HL-60/S4 treated with phorbol 12-myristate 13-acetate at 8.2 ng/mL for 4 days and 3 days (cell line): ENCODE measurements at regions not wholly inside any gene's neighbourhood (a gene's known extent, or its start where the extent isn't known, plus 50 kb on each side); places are given as distances from the start of the nearest gene placed in this dataset.
"Not testable (repeated sequence)": the region's sequence is repeated elsewhere in the genome, so short reads cannot be mapped to it uniquely, and the experiment has no call there.

Experiments
- in situ Hi-C: fragments of 300-500 bp; cut with MboI; formaldehyde crosslinking; loops from 2 replicates; pipeline ENCODE4 v1.15.0; 2022; ENCODE audit warnings: low sequenced_read_pairs

DNA sequence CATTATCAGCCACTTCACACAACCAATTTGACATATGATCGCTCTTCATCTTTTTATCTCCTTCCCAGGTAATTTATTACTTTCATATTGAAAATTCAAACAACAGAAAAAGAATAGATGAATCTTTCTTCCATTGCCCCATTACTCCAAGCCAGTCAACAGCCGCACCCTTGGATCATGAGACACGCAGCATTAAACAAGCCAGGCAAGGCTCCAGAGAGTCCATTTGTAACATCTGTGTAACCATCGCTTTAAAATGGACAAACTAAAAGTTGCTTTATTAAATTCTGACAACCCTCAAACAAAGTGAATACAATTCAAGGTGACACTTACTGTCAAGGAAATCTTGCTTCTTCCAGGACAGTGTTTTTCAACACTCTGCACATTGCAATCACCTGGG lies 200.3 kb downstream of the EPM2A start:
- in situ Hi-C loops = no loop called here

DNA sequence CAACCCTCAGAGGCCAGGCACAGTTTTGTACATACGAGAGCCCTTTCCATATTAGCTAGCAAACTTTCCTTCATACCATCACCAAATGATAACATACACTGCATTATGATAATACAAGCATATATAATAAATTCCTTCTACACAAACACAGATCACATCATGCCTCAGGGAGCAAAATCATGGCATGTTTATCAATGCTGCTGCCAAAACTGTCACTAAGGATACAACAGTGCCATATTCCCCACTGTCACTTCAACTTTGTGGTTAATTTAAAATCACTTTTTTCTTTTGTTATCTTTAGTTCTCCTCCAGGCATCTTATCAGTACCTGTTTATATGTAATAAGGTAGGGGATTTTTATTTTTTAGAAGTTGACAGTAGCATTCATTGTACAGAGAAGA lies 196.3 kb downstream of the EPM2A start:
- in situ Hi-C loops = no loop called here

- in situ Hi-C loops = no loop called here
Measured at GRCh38 chr6:145539831-145540230, 195.5 kb downstream of the EPM2A start.

GRCh38 chr6:145540741-145541140 lies 194.6 kb downstream of the EPM2A start:
- in situ Hi-C loops = no loop called here

GRCh38 chr6:145544041-145544440 lies 191.3 kb downstream of the EPM2A start:
- in situ Hi-C loops = no loop called here

DNA sequence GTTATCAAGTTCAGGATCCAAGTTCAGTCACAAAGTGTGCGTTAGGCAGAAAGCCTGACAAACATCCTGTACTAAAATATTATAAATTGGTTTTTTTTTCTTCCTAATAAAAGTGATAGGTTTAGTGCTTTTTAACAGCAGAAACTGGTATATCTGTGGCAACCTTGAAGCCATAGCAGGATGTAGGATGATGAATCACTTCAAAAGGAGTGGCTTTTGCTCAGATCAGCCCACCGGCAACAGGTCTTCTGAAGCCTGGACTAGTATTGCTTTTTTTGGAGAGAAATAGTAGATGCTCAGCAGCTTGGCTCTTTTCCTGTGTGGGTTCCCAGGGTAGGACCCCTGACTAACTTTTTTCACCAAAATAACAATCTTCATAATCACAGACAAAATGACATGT lies 190.8 kb downstream of the EPM2A start:
- in situ Hi-C loops = no loop called here

DNA sequence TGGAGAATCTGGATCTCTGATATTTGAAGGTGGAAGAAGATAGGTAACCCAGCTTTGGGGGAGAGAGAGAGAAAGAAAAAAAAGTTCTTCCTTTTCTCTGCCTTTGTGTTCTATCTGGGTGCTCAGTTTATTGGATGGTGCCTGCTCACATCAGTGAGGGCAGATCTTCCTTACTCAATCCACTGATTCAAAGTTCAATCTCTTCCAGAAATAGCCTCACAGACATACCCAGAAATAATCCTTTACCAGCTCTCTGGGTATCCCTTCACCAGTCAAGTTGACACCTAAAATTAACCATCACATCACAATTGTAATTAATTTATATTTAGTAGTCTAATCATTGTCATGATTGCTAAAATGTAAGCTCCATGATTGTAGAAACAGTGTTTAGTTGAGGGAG lies 189.1 kb downstream of the EPM2A start:
- in situ Hi-C loops = no loop called here

DNA sequence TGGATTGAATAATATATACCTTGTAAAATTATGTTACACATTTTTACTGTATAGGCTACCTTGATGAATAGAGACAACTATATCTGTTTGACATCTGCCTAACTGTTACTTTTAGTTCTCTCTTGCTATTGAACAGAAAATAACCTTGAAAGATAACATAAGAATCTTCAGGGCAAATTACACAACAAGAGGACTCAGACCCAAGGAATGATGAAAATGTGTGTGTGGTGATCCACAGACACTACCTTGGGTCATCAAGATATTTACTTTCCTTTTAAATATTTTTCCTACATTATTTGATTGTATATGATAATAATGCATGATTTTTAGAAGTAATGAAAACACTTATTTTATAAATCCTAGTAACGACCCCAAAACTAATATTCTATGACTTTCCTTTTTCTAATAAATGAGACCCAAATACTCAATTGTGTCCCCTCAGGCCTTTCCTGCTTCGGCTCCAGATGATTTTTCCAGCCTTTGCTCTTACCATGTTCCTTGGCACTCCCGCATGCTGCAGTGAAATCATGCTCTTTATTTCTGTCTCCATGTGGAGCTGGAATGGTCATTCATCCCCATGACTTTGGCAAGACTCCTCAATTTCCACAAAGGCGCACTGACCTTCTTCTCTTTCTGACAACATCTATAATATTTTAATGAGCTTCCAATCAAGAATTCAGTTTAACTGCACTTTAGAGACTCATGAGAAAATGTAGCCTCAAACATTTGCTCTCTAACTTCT lies 187.6 kb downstream of the EPM2A start:
- in situ Hi-C loops = no loop called here

GRCh38 chr6:145548933-145549648 lies 186.2 kb downstream of the EPM2A start:
- in situ Hi-C loops = no loop called here

DNA sequence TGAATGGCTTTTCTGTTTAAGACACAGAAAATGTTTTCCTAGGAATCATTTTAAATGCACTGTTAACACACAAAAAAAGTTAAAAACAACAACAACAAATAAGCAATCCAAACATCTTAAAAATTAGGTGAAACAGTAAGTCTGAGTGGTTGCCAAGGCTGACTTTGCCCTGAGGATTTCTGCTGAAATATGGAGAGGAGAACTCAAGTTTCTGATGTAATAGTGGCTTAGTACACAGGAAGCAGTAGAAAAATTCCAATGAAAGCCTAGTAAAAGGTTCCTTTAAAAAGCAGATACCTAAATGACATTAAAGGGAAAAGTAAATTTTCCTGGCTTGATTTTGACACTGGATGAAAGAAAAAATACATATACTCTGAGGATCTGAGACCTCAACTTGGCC lies 184.2 kb downstream of the EPM2A start:
- in situ Hi-C loops = no loop called here

GRCh38 chr6:145555084-145555483 lies 180.2 kb downstream of the EPM2A start:
- in situ Hi-C loops = no loop called here

DNA sequence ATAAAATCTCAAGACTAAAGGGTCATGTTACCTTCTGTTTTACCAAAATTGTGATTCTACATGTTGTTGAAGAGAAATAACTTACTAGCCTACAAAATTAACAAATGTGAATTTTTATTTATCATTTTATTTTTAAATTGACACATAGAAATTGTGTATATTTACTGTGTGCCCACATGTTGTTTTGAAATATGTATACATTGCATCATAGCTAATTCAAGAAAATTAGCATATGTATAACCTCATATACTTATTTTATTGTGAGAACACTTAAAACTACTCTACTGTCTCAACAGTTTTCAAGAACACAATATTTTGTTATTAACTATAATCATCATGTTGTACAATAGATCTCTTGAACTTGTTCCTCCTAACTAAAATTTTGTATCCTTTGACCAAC lies 177.8 kb downstream of the EPM2A start:
- in situ Hi-C loops = no loop called here

GRCh38 chr6:145559836-145560235 lies 175.5 kb downstream of the EPM2A start:
- in situ Hi-C loops = no loop called here

DNA sequence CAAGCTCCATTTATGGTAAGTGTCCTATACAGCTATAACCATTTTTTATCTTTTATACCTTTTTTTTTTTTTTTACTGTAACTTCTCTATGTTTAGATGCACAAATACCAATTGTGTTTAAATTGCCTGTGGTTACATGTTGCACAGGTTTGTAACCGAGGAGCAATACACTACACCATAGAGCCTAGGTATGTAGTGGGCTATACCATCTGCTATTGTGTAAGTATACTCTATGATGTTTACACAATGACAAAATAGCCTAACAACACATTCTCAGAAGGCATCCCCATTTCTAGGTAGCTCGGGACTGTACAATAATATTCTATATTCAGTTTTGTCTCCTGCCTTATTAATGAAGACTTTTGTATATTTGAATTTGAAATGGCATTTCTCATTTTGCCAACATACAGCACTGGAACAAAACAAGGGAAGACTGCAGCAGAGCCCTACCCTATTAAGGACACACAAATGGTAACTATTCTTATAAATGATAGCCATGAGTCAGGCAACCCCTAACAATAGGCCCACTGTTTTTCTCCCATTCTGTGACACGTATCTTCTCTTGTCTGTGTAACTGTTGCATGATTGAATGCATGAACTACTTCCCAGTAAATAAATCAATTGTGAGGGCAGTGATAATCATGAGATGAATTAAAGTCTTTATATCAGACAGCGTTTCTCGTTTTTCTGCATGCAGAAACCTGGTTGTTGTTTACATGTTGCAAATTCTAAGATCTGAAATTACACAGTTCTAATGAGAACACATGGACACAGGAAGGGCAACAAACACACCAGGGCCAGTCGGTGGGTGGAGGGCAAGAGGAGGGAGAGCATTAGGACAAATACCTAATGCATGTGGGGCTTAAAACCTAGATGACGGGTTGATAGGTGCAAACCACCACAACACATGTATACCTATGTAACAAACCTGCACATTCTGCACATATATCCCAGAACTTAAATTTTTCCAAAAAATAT lies 173.9 kb downstream of the EPM2A start:
- in situ Hi-C loops = no loop called here

GRCh38 chr6:145562771-145563615 lies 172.3 kb downstream of the EPM2A start:
- in situ Hi-C loops = no loop called here

- in situ Hi-C loops = no loop called here
Measured at GRCh38 chr6:145564553-145564952, 170.8 kb downstream of the EPM2A start.

GRCh38 chr6:145567684-145568252 lies 167.6 kb downstream of the EPM2A start:
- in situ Hi-C loops = no loop called here

GRCh38 chr6:145569140-145569539 lies 166.2 kb downstream of the EPM2A start:
- in situ Hi-C loops = no loop called here

GRCh38 chr6:145570336-145570735 lies 165.0 kb downstream of the EPM2A start:
- in situ Hi-C loops = not testable (repeated sequence)

GRCh38 chr6:145574269-145574668 lies 161.1 kb downstream of the EPM2A start:
- in situ Hi-C loops = not testable (repeated sequence)
